Effector memory CD8-positive, alpha-beta T cell (primary cell): ENCODE measurements at regions not wholly inside any gene's neighbourhood (a gene's known extent, or its start where the extent isn't known, plus 50 kb on each side); places are given as distances from the start of the nearest gene placed in this dataset.

Experiments used
- ATAC-seq: fragments of 150-1000 bp; cut with Tn5 transposase; replicated peaks from 2 replicates; pipeline ENCODE4 v1.10.0; 2021; ENCODE audit warnings: mild to moderate bottlenecking, moderate library complexity
- DNase-seq, 3 experiments: peaks; one replicate each; pipeline ENCODE4 v3.0.0; 2021
- H3K27ac Mint-ChIP-seq, 2 donors: one replicate each; pipeline ENCODE4 v1.8.0; 2022; ENCODE audit warnings: mild to moderate bottlenecking in 2 of 2, mixed read lengths in 2 of 2, moderate library complexity in 2 of 2
- H3K27me3 Mint-ChIP-seq, 2 donors: one replicate each; pipeline ENCODE4 v1.8.0; 2022; ENCODE audit warnings: mixed read lengths in 2 of 2
- H3K36me3 Mint-ChIP-seq: one replicate; pipeline ENCODE4 v1.8.0; 2022; ENCODE audit warnings: mild to moderate bottlenecking, moderate library complexity, mixed read lengths; ENCODE audit not compliant: insufficient read depth
- H3K4me1 Mint-ChIP-seq, 2 donors: one replicate each; pipeline ENCODE4 v1.8.0; 2022; ENCODE audit warnings: low read depth in 2 of 2, mixed read lengths in 2 of 2
- H3K4me3 Mint-ChIP-seq, 2 donors: one replicate each; pipeline ENCODE4 v1.8.0; 2022; ENCODE audit warnings: mild to moderate bottlenecking in 2 of 2, mixed read lengths in 2 of 2, moderate library complexity in 2 of 2
- H3K9me3 Mint-ChIP-seq, 2 donors: one replicate each; pipeline ENCODE4 v1.8.0; 2022; ENCODE audit warnings: mixed read lengths in 2 of 2

DNA sequence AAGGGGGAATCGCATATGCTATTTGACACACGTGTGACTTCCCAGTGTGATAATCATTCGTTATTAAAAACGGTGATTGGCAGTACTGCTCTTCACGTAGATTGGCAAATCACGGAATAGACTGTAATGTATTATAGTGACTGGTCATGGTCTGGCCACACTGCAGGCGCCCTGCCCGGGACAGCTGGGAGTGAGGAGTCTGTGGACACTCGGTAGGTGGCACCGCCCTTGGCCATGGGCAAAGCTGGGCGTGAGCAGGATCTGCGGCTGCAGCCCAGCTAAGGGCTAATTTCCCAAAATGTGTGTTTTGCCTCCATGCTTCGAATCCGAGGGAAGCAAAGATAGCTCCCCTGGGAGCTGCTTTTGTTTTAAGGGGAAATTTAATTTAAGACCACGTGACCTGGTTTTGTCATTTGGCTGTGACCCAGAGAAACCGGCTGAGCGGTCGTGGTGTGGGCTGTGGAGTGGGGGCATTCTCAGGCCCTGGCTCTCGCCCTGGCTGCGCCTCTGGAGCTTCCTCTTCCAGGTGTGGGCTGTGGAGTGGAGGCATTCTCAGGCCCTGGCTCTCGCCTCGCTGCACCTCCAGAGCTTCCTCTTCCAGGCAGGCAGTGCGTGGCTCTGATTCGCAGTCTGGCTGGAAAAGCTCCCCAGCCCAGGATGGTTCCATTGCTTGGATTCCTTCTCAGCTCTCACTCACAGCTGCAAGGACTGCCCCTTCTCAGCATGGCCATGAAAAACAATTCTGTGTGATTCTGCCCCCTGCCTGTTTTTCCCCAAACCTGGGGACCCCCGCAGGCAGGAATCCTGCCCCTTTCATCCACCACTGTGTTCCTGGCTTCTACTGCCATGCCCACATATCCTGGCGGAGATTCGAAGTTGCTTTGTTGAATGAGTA, 131.1 kb downstream of the OLFM1 start:
- H3K27ac Mint-ChIP-seq, result no peak overlapping the region

DNA sequence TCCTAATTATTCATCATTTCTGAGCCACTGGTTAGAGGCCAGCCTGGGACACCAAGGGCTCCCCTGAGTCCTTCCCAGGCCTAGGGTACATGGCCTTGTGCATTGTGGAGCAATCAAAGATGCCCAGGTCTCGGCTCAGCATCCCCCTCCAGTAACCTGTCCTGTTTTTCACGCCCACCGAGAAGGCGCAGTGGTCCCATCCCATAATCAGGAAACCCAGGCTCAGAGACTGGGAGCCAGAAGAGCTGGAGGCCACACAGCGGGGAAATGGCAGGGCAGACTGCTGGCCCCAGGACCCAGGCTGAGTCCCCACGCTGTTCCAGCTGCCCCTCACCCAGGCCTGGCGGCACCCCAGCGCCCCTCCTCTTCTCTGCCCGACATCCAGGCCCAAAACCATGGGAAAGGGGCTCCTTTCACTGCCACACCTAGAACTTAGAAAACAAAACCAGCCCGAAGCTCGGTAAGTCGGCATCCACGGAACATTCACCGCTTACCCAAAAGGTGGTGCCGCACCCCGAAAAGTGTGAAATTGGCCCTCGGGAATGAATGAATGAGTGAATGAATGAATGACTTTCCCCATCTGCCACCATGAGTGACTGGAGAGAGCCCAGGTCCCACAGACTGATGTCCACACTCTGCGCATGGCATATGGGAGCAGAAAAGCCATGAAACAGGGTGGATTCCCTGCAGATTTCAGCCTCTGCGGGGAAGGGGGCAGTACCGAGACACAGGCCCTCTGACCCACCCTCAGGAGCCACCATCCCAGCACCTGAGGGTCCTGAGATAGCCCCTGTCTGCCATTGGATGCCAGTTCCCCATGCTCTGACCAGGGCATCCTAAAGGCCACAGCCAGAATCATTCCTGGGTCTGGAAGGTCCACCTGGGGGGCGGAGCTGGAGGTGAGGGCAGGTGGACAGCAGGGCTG, 132.5 kb downstream of the OLFM1 start:
- Mint-ChIP-seq H3K9me3 (no peaks in the 10 kb centered on the region), H3K4me1 (no peaks in the 10 kb centered on the region), H3K27ac (no peak overlapping the region), H3K27me3 (peaks cover 5 to 69% of the 10 kb centered on the region in 2 donors), H3K4me3 (no peak overlapping the region), H3K36me3 (no peaks in the 10 kb centered on the region)
- ATAC-seq, result no peak
- no peak for DNase-seq

More for the DNA sequence above, 131.1 kb downstream of the OLFM1 start:
- H3K4me1 Mint-ChIP-seq, result no peaks in the 10 kb centered on the region
- H3K27me3 Mint-ChIP-seq, result peaks cover 5 to 82% of the 10 kb centered on the region in 2 donors
- no peak overlapping the region for H3K4me3 Mint-ChIP-seq
- DNase-seq (no peak), ATAC-seq (no peak)
- H3K9me3 Mint-ChIP-seq, result no peaks in the 10 kb centered on the region
- H3K36me3 Mint-ChIP-seq, result no peaks in the 10 kb centered on the region

DNA sequence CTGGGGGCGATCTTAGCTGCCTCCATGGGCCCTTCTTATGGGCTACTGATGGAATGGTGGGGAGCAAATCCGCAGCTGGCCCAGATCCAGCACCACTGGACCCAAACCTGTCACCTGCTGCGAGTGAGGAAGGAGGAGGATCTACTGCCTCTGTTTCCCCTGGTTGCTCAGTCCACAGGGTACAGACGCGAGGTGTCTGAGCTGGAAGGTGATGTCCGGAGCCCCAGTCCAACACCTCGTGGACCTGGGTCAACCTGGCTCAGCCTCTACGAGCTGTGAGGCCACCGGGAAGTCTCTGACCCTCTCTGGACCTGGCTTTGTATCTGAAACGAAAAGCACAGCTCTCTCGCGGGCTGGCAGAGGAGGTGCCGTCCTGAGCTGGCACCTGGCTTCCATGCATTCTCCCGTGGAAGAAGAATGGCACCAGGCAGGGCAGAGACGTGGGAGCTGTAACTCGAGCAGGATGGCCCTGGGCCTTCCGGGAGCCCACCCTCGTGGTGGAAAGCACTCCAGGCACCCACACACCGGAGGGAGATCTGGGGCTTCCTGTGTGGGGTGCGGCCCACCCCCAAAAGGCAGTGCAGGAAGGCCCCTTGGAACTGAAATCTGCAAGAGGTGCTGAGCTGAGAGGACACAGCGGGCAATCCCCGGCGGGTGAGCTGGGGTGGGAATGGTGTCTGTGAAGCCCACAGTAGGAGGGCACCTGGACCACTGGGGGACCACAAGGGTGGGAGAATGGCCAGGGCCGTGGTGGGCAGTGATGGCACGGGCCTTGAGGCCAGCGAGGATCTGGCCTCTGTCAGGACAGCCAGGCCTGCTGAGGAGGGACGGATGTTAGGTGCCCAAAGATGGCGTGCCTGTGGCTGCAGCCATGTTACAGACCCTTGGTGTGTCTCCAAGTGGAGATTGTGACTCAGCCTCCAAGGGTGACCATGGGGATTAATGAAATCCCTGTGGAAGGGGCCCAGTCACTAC, 133.4 kb downstream of the OLFM1 start:
- H3K9me3 Mint-ChIP-seq, result no peaks in the 10 kb centered on the region
- H3K27ac Mint-ChIP-seq, result no peak overlapping the region
- no peaks in the 10 kb centered on the region for H3K4me1 Mint-ChIP-seq
- ATAC-seq, result no peak
- H3K36me3 Mint-ChIP-seq, result no peaks in the 10 kb centered on the region
- H3K4me3 Mint-ChIP-seq, result no peak overlapping the region
- peaks cover 0 to 60% of the 10 kb centered on the region in 2 donors for H3K27me3 Mint-ChIP-seq
- no peak for DNase-seq

DNA sequence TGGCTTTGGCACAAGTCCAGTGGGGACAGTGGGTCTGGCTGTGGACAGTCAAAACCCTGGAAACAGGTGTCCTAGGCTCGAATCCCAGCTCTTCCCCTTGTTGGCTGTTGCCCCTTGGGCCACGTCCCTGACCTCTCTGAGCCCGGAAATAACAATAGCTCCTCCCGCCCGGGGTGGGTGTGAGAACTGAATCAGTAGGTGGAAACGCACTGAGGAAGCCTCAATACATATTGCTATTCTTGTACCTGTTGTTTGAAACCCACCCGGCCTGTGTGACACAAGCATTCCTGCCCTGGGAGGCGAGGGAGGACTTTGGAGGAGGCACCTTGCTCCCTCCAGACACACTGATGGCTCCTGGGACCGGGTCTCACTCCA, 134.1 kb downstream of the OLFM1 start:
- ATAC-seq, result no peak
- peaks cover 0 to 53% of the 10 kb centered on the region in 2 donors for H3K27me3 Mint-ChIP-seq
- H3K36me3 Mint-ChIP-seq, result no peaks in the 10 kb centered on the region
- H3K4me3 Mint-ChIP-seq, result no peak overlapping the region
- no peak for DNase-seq
- no peaks in the 10 kb centered on the region for H3K9me3 Mint-ChIP-seq
- H3K4me1 Mint-ChIP-seq, result no peaks in the 10 kb centered on the region
- no peak overlapping the region for H3K27ac Mint-ChIP-seq

DNA sequence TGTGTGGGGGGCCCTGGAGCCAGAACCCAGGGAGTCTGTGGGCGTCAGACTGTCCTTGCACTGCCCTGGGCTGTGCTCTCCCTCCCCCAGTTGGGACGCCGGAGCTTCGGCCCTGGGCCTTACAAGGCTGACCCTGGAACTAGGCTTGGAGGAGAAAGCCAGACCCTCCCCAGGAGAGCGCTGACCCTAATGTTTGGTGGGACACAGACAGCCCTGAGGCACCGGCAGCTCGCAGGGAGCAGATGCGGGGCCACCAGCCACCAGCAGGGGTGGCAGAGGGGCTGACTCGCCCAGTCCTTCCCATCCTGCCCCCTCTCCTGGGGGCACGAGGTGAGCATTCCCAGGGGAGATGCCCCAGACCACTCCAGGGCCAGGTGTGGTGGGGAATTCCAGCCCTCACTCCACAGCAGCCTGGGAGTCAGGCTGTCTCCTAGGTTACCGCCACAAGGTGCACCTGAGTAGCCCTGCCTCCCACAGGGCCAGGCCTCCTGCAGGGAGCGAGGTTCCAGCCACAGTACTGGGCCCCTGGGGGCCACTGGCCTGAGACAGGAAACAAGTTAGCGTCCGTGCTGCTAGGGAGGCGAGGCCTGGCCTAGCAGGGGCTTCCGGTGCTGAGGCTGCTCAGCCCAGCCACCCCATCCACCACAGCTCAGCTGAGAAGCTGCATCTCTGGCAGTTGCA, 134.6 kb downstream of the OLFM1 start:
- Mint-ChIP-seq H3K36me3 (no peaks in the 10 kb centered on the region), H3K4me1 (no peaks in the 10 kb centered on the region), H3K9me3 (no peaks in the 10 kb centered on the region), H3K4me3 (no peak overlapping the region), H3K27me3 (peaks cover 0 to 48% of the 10 kb centered on the region in 2 donors), H3K27ac (no peak overlapping the region)
- ATAC-seq (no peak), DNase-seq (no peak)

DNA sequence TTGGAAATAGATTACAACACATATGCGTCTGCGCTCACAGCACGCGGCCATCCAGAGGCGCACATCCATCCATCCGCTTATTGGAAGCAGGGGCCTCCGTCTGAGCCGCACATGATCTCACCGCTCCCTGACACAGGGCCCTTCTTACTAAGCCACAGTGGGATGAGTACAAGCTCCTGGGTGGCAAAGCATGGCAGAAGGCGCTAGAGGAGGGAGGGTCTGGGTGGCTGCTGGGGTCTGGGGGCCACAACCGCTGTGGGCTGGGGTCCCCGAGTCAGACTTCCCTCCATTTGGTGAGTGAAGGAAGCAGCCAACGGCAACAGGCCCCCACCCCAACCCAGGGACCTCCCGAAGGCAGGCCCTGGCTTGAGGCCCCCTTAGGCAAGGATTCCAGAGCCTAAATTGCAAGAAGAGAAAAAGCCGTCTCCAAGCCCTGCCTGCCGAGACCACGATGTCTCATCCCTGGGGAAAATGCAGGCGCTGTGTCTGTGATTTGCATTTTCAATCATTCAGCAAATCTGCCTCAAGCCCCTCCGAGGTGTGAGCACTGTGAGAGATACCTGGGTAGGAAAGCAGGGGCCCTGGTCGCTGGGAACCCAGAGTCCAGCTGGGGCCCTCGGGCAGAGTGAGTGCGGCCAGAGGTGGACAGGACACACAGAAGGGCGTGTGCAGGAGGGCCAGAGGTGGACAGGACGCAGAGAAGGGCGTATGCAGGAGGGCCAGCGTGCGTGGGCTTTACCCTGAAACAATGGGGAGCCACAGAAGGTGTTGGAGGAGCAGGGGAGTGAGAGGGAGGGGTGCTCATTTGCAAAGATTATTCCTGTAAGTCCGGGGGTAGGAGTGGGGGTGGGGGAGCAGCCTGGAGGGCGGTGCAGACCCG, 135.7 kb downstream of the OLFM1 start:
- H3K9me3 Mint-ChIP-seq, result no peaks in the 10 kb centered on the region
- H3K4me3 Mint-ChIP-seq, result no peak overlapping the region
- H3K27ac Mint-ChIP-seq, result no peak overlapping the region
- no peak for DNase-seq
- no peak for ATAC-seq
- H3K36me3 Mint-ChIP-seq, result no peaks in the 10 kb centered on the region
- H3K4me1 Mint-ChIP-seq, result no peaks in the 10 kb centered on the region
- H3K27me3 Mint-ChIP-seq, result peaks cover 0 to 38% of the 10 kb centered on the region in 2 donors

DNA sequence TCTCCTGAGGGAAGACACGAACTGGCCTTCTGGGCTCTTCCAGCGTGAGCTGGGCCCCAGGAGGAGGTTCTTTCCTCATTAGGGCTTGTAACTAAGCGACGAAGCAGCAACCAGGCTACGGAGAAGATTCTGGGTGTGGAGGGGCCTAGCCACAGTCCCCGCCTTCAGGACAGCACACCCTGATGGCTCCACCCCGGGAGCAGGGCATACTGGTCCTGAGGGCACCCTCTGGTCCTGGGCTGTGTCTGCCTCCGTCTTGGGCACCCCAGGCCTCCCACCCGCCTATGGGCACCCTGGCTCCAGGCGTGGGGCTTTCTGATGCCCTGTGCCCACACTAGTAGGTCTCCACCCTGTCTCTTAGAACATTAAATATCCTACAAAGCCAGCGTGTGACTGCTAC, 136.4 kb downstream of the OLFM1 start:
- Mint-ChIP-seq H3K4me1 (no peaks in the 10 kb centered on the region), H3K36me3 (no peaks in the 10 kb centered on the region), H3K9me3 (no peaks in the 10 kb centered on the region), H3K27me3 (peaks cover 0 to 31% of the 10 kb centered on the region in 2 donors), H3K4me3 (no peak overlapping the region), H3K27ac (no peak overlapping the region)
- DNase-seq (no peak), ATAC-seq (no peak)

DNA sequence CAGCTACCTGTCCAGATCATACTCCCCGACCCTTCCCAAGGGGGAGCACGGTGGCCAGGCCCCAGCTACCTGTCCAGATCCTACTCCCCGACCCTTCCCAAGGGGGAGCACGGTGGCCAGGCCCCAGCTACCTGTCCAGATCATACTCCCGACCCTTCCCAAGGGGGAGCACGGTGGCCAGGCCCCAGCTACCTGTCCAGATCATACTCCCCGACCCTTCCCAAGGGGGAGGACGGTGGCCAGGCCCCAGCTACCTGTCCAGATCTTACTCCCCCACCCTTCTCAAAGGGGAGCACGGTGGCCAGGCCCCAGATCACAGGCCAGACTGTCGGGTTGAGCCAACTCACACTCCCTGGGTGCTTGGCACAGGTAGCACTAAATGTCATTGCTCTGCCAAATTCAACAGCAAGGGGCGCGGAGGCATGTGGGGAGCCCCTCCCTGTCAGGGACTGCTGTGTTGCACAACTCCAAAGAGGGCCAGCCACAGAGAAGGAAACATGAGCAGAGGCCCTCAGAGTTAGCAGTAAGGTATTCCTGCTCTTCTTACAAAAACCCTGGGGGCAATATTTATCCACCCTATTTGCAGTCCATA, 136.9 kb downstream of the OLFM1 start:
- Mint-ChIP-seq H3K4me3 (no peak overlapping the region), H3K27me3 (peaks cover 0 to 27% of the 10 kb centered on the region in 2 donors), H3K9me3 (no peaks in the 10 kb centered on the region), H3K27ac (no peak overlapping the region), H3K4me1 (no peaks in the 10 kb centered on the region), H3K36me3 (no peaks in the 10 kb centered on the region)
- DNase-seq, result no peak
- no peak for ATAC-seq

DNA sequence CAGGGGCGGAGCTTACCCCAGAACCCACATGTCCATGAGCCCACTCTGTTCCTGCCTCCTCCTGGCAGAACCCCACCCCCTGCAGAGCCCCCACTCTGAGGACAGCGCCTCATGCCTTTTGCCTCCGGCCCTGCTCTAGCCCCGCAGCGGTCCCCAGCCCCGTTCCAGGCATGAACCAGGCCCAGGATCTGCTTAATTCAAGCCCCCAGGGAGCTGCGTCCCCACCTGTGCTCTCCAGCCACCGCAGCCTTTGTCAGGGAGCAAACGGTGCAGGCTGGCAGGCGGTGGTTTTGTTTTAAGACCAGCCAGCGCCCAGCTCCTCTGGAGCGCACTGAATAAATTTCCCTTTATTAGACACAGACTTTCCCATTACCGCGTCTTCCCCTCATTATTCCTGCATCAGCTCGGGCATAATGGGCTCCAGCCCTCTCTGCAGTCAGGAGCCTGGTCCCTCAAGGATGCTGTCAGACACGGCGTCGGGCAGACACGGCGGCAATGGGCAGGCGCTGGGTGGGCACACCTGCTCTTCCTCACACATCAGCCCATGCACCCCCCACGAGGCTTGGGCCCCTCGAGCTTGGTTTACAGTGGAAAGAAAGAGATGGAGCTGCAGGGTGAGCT, 137.6 kb downstream of the OLFM1 start:
- H3K9me3 Mint-ChIP-seq, result no peaks in the 10 kb centered on the region
- no peak overlapping the region for H3K4me3 Mint-ChIP-seq
- H3K27me3 Mint-ChIP-seq, result peaks cover 5 to 27% of the 10 kb centered on the region in 2 donors
- DNase-seq (no peak), ATAC-seq (no peak)
- no peaks in the 10 kb centered on the region for H3K36me3 Mint-ChIP-seq
- H3K4me1 Mint-ChIP-seq, result no peaks in the 10 kb centered on the region
- no peak overlapping the region for H3K27ac Mint-ChIP-seq

DNA sequence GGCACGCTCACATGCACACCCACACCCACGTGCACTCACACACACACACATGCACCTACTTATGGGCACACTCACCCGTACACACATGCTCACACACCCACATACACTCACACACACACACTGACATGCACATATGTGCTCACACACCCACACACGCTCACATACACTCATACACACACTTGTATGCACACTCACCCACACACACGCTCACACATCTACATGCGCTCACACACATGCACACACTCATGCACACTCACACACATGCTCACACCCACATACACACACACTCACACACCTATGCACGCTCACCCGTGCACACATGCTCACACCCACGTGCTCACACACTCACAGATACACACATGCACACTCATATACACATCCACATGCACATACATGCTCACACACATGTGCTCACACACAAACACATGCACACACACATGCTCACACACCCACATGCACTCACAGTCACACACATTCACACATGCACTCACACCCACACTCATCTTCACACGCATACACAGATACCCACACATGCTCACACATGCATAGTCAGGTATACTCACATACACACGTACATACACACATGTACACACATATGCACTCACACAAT, 138.3 kb downstream of the OLFM1 start:
- no peaks in the 10 kb centered on the region for H3K9me3 Mint-ChIP-seq
- no peaks in the 10 kb centered on the region for H3K36me3 Mint-ChIP-seq
- H3K4me1 Mint-ChIP-seq, result no peaks in the 10 kb centered on the region
- no peak for ATAC-seq
- DNase-seq, result no peak
- H3K27me3 Mint-ChIP-seq, result peaks cover 6 to 27% of the 10 kb centered on the region in 2 donors
- H3K27ac Mint-ChIP-seq, result no peak overlapping the region
- H3K4me3 Mint-ChIP-seq, result no peak overlapping the region
